Activated CD4-positive, alpha-beta memory T cell treated with anti-CD3 and anti-CD28 coated beads for 36 hours (primary cell): ENCODE measurements at regions not wholly inside any gene's neighbourhood (a gene's known extent, or its start where the extent isn't known, plus 50 kb on each side); places are given as distances from the start of the nearest gene placed in this dataset.

Experiments used
- CTCF ChIA-PET: fragments of 350-600 bp; sonication (Branson Sonifier 250); formaldehyde crosslinking; loops from one replicate; lab custom pipeline; 2021; ENCODE audit warnings: antibody characterized with exemption, inconsistent platforms; lab: Charles Lee
- POLR2A ChIA-PET: fragments of 350-600 bp; sonication (Branson Sonifier 250); formaldehyde crosslinking; loops from one replicate; lab custom pipeline; 2021; ENCODE audit warnings: antibody characterized with exemption; lab: Charles Lee
- DNase-seq: peaks from one replicate; pipeline ENCODE4 v3.0.0-alpha.2; 2020
- H3K27ac Mint-ChIP-seq: one replicate; pipeline ENCODE4 v1.8.0; 2021; ENCODE audit warnings: mixed read lengths
- H3K27me3 Mint-ChIP-seq: one replicate; pipeline ENCODE4 v1.8.0; 2021; ENCODE audit warnings: mixed read lengths
- H3K36me3 Mint-ChIP-seq: one replicate; pipeline ENCODE4 v1.8.0; 2021; ENCODE audit warnings: mixed read lengths
- H3K4me1 Mint-ChIP-seq: one replicate; pipeline ENCODE4 v1.8.0; 2021; ENCODE audit warnings: low read depth, mixed read lengths
- H3K4me3 Mint-ChIP-seq: one replicate; pipeline ENCODE4 v1.8.0; 2021; ENCODE audit warnings: mild to moderate bottlenecking, mixed read lengths
- H3K9me3 Mint-ChIP-seq: one replicate; pipeline ENCODE4 v1.8.0; 2021; ENCODE audit warnings: mixed read lengths
- intact Hi-C: fragments of 100-400 bp; cut with micrococcal nuclease; formaldehyde crosslinking; loops from one replicate; pipeline ENCODE4 v1.15.1; 2023

- H3K27me3 Mint-ChIP-seq: no peaks in the 10 kb centered on the region
- no peak overlapping the region for H3K27ac Mint-ChIP-seq
- H3K4me3 Mint-ChIP-seq: no peak overlapping the region
- POLR2A ChIA-PET: no interaction called here
- intact Hi-C loops: no loop called here
- CTCF ChIA-PET: no interaction called here
- peaks cover 12% of the 10 kb centered on the region for H3K9me3 Mint-ChIP-seq
- DNase-seq: no peak
- no peaks in the 10 kb centered on the region for H3K4me1 Mint-ChIP-seq
- H3K36me3 Mint-ChIP-seq: no peaks in the 10 kb centered on the region
Observed at GRCh38 chr7:67766906-67767410, 770.3 kb downstream of the TYW1 start.

DNA sequence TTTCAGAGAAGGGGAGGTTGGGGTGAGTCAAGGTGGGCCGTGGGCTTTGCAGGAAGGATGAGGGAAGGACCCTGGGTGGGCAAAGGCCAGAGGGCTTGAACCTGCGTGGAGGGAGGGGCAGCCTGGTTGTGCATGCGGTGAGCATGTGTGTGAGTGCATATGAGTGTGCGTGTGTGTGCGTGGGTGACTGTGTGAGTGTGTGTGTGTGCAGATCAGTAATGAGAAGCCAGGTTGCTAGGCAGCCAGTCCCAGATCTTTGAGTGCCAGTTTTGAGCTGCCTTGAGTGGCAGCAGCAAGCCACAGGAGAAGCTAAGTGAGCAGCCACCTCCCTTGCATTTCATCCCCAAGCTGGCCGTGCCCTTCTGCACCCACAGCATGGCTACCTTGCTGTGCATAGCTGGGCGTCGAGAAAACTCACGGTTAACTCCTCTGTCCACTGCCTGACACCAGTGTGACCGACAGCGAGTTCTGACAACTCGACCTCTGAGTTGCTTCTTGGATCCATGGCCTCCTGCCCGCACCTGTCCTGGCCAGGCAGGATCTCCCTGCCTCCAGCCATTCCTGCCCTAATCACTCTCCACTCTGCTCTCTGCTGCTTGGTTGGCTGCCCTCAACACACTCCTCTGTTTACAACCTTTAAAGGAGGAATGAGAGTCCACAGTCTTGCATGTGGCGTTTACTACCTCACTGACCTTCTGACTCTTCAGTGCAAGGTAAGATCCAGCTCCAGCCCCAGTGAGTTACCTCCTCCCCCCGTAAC, 775.4 kb downstream of the TYW1 start:
- no peaks in the 10 kb centered on the region for H3K36me3 Mint-ChIP-seq
- no peak overlapping the region for H3K4me3 Mint-ChIP-seq
- no peaks in the 10 kb centered on the region for H3K27me3 Mint-ChIP-seq
- peaks cover 10% of the 10 kb centered on the region for H3K9me3 Mint-ChIP-seq
- ChIA-PET POLR2A (no interaction called here), CTCF (no interaction called here)
- no peak for DNase-seq
- intact Hi-C loops: no loop called here
- H3K27ac Mint-ChIP-seq: no peak overlapping the region
- no peaks in the 10 kb centered on the region for H3K4me1 Mint-ChIP-seq

GRCh38 chr7:67773081-67773480, 776.4 kb downstream of the TYW1 start:
- Mint-ChIP-seq H3K27me3 (no peaks in the 10 kb centered on the region), H3K9me3 (peaks cover 6% of the 10 kb centered on the region), H3K27ac (no peak overlapping the region), H3K4me3 (no peak overlapping the region), H3K36me3 (no peaks in the 10 kb centered on the region), H3K4me1 (no peaks in the 10 kb centered on the region)
- intact Hi-C loops: no loop called here
- POLR2A ChIA-PET: no interaction called here
- no peak for DNase-seq
- CTCF ChIA-PET: no interaction called here

- no peak overlapping the region for H3K27ac Mint-ChIP-seq
- no peak overlapping the region for H3K4me3 Mint-ChIP-seq
- ChIA-PET CTCF (no interaction called here), POLR2A (no interaction called here)
- no peak for DNase-seq
- intact Hi-C loops: no loop called here
- H3K27me3 Mint-ChIP-seq: no peaks in the 10 kb centered on the region
- H3K4me1 Mint-ChIP-seq: no peaks in the 10 kb centered on the region
- H3K9me3 Mint-ChIP-seq: peaks cover 15% of the 10 kb centered on the region
- H3K36me3 Mint-ChIP-seq: no peaks in the 10 kb centered on the region
Observed at GRCh38 chr7:67777119-67777518, 780.5 kb downstream of the TYW1 start.

GRCh38 chr7:67781841-67782240, 785.2 kb downstream of the TYW1 start:
- CTCF ChIA-PET: no interaction called here
- Mint-ChIP-seq H3K4me3 (no peak overlapping the region), H3K4me1 (no peaks in the 10 kb centered on the region), H3K27ac (no peak overlapping the region), H3K27me3 (no peaks in the 10 kb centered on the region), H3K9me3 (peaks cover 15% of the 10 kb centered on the region), H3K36me3 (no peaks in the 10 kb centered on the region)
- intact Hi-C loops: no loop called here
- POLR2A ChIA-PET: no interaction called here
- DNase-seq: no peak

GRCh38 chr7:67786021-67786420, 789.4 kb downstream of the TYW1 start:
- Mint-ChIP-seq H3K27ac (no peak overlapping the region), H3K36me3 (no peaks in the 10 kb centered on the region), H3K4me1 (no peaks in the 10 kb centered on the region), H3K27me3 (no peaks in the 10 kb centered on the region), H3K4me3 (no peak overlapping the region), H3K9me3 (peaks cover 13% of the 10 kb centered on the region)
- ChIA-PET CTCF (no interaction called here), POLR2A (no interaction called here)
- intact Hi-C loops: no loop called here
- no peak for DNase-seq

GRCh38 chr7:67788669-67789068, 792.0 kb downstream of the TYW1 start:
- H3K9me3 Mint-ChIP-seq: peaks cover 9% of the 10 kb centered on the region
- H3K4me3 Mint-ChIP-seq: no peak overlapping the region
- no peak overlapping the region for H3K27ac Mint-ChIP-seq
- intact Hi-C loops: no loop called here
- DNase-seq: no peak
- ChIA-PET POLR2A (no interaction called here), CTCF (no interaction called here)
- H3K27me3 Mint-ChIP-seq: no peaks in the 10 kb centered on the region
- no peaks in the 10 kb centered on the region for H3K36me3 Mint-ChIP-seq
- no peaks in the 10 kb centered on the region for H3K4me1 Mint-ChIP-seq

DNA sequence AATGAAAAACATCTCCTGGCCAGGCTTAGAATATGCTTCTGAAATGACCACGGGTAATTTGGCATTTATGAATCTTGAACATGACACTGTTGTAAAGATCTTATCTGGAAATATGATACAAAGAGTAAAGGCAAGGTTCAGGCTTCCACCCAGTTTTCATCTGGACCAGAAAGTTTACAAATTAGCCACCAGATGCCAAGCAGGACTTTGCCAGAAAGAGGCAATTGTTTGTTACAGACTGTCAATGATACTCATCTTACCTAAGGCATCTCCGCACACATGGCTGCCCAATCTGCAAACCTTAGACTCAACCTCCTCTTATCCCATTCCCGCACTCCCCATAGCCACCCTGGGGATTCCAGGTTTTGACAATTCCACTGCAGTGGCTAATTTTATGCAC, 795.3 kb downstream of the TYW1 start:
- Mint-ChIP-seq H3K36me3 (no peaks in the 10 kb centered on the region), H3K4me3 (no peak overlapping the region), H3K27me3 (no peaks in the 10 kb centered on the region), H3K9me3 (peaks cover 12% of the 10 kb centered on the region), H3K27ac (no peak overlapping the region), H3K4me1 (no peaks in the 10 kb centered on the region)
- intact Hi-C loops: no loop called here
- CTCF ChIA-PET: no interaction called here
- no peak for DNase-seq
- POLR2A ChIA-PET: no interaction called here

- peaks cover 9% of the 10 kb centered on the region for H3K9me3 Mint-ChIP-seq
- intact Hi-C loops: no loop called here
- H3K4me1 Mint-ChIP-seq: no peaks in the 10 kb centered on the region
- ChIA-PET POLR2A (no interaction called here), CTCF (no interaction called here)
- H3K4me3 Mint-ChIP-seq: no peak overlapping the region
- H3K27ac Mint-ChIP-seq: no peak overlapping the region
- no peaks in the 10 kb centered on the region for H3K36me3 Mint-ChIP-seq
- no peak for DNase-seq
- H3K27me3 Mint-ChIP-seq: no peaks in the 10 kb centered on the region
Observed at GRCh38 chr7:67794544-67794943, 797.9 kb downstream of the TYW1 start.

DNA sequence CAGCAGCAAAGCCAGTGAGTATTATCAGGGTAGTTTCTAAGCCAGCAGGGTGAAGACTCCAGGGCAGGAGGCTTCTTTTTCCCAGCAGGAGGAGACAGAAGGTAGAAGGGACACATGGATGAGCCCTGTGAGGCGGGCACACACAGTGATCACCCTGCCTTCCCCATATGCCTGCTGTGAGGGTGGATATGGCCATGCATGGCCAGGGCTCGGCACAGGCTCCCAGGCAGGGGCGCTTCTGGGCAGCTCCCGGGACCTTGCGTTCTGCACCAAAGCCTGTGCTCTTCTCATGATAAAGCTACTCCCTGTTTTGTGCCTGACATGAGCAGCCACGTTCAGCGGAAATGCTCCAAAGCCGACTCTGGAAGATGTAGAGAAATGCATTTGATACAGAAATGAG, 807.2 kb downstream of the TYW1 start:
- ChIA-PET CTCF (no interaction called here), POLR2A (no interaction called here)
- Mint-ChIP-seq H3K27ac (no peak overlapping the region), H3K9me3 (peaks cover 26% of the 10 kb centered on the region), H3K36me3 (no peaks in the 10 kb centered on the region), H3K27me3 (no peaks in the 10 kb centered on the region), H3K4me3 (no peak overlapping the region), H3K4me1 (no peaks in the 10 kb centered on the region)
- intact Hi-C loops: no loop called here
- DNase-seq: no peak

DNA sequence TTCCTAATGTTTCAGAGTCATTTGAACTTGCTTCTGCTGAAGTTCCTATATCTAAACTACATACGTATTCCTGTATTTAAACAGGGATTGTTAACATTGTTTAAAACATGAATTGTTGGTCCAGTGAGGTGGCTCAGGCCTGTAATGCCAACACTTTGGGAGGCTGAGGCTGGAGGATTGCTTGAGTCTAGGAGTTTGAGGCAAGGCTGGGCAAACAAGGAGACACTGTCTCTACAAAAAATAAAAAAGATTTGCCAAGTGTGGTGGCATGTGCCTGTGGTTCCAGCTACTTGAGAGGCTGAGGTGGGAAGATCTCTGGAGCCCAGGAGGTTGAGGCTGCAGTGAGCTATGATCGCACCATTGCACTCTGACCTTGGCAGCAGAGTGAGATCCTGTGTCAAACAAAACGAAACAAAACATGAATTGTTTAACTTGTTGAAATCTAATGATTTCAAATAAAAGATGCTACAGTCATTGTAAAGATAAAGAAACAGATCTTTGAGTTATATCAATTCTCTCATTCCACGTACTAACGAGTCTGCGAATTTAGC, 809.4 kb downstream of the TYW1 start:
- DNase-seq: no peak
- POLR2A ChIA-PET: no interaction called here
- H3K27ac Mint-ChIP-seq: no peak overlapping the region
- peaks cover 19% of the 10 kb centered on the region for H3K9me3 Mint-ChIP-seq
- no peaks in the 10 kb centered on the region for H3K36me3 Mint-ChIP-seq
- CTCF ChIA-PET: no interaction called here
- no peak overlapping the region for H3K4me3 Mint-ChIP-seq
- H3K4me1 Mint-ChIP-seq: no peaks in the 10 kb centered on the region
- intact Hi-C loops: no loop called here
- H3K27me3 Mint-ChIP-seq: no peaks in the 10 kb centered on the region

GRCh38 chr7:67807826-67808225, 811.2 kb downstream of the TYW1 start:
- no peak for DNase-seq
- Mint-ChIP-seq H3K9me3 (peaks cover 13% of the 10 kb centered on the region), H3K27ac (no peak overlapping the region), H3K36me3 (no peaks in the 10 kb centered on the region), H3K4me3 (no peak overlapping the region), H3K4me1 (no peaks in the 10 kb centered on the region), H3K27me3 (no peaks in the 10 kb centered on the region)
- ChIA-PET CTCF (no interaction called here), POLR2A (no interaction called here)
- intact Hi-C loops: no loop called here

DNA sequence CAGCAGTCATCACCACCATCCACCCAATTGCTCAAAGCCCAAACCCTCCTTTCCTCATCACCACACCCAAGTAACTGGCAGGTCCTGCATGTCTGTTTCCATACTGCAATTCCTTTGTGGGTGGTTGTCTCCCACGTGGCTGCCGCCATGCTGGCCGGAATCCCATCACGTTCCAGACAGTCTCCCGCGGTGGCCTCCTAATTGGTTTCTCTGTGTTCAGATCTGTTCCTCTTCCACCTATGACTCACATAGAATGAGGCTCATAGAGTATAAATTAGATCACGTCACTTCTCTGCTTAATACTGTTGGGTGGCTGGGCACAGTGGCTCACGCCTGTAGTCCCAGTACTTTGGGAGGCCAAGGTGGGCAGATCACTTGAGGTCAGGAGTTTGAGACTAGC, 813.0 kb downstream of the TYW1 start:
- H3K27me3 Mint-ChIP-seq: no peaks in the 10 kb centered on the region
- H3K4me1 Mint-ChIP-seq: no peaks in the 10 kb centered on the region
- H3K4me3 Mint-ChIP-seq: no peak overlapping the region
- no peak for DNase-seq
- peaks cover 9% of the 10 kb centered on the region for H3K9me3 Mint-ChIP-seq
- no peaks in the 10 kb centered on the region for H3K36me3 Mint-ChIP-seq
- POLR2A ChIA-PET: no interaction called here
- intact Hi-C loops: no loop called here
- CTCF ChIA-PET: no interaction called here
- H3K27ac Mint-ChIP-seq: no peak overlapping the region
